Hepatocyte (in vitro differentiated cells): ENCODE measurements at regions not wholly inside any gene's neighbourhood (a gene's known extent, or its start where the extent isn't known, plus 50 kb on each side); places are given as distances from the start of the nearest gene placed in this dataset.

ENCODE experiments used
- DNase-seq: peaks from one replicate; pipeline ENCODE4 v3.0.0-alpha.2; 2016; ENCODE audit warnings: low spot score
- H2AFZ ChIP-seq: fragments of 200-600 bp; sonication (generic); 2 replicates; pipeline ENCODE4 v1.6.0; 2016; ENCODE audit warnings: antibody characterized with exemption, mild to moderate bottlenecking
- H3K27ac ChIP-seq: fragments of 200-600 bp; sonication (generic); 2 replicates; pipeline ENCODE4 v1.5.1; 2016; ENCODE audit warnings: mild to moderate bottlenecking
- H3K27me3 ChIP-seq: fragments of 200-600 bp; sonication (generic); 2 replicates; pipeline ENCODE4 v1.6.1; 2016
- H3K36me3 ChIP-seq: fragments of 200-600 bp; sonication (generic); replicated peaks from 2 replicates; pipeline ENCODE4 v1.5.1; 2016; ENCODE audit warnings: low read depth; ENCODE audit not compliant: insufficient read depth
- H3K4me1 ChIP-seq: fragments of 200-600 bp; sonication (generic); 2 replicates; pipeline ENCODE4 v1.5.1; 2016; ENCODE audit warnings: mild to moderate bottlenecking, moderate library complexity; ENCODE audit not compliant: insufficient read depth
- H3K4me2 ChIP-seq: fragments of 200-600 bp; sonication (generic); 2 replicates; pipeline ENCODE4 v1.6.0; 2016
- H3K4me3 ChIP-seq: fragments of 200-600 bp; sonication (generic); 2 replicates; pipeline ENCODE4 v1.5.1; 2016; ENCODE audit warnings: mild to moderate bottlenecking
- H3K79me2 ChIP-seq: fragments of 200-600 bp; sonication (generic); 2 replicates; pipeline ENCODE4 v1.6.0; 2017; ENCODE audit warnings: mild to moderate bottlenecking
- H3K9me2 ChIP-seq: fragments of 200-600 bp; sonication (generic); replicated peaks from 2 replicates; pipeline ENCODE4 v1.6.0; 2017; ENCODE audit warnings: mild to moderate bottlenecking; ENCODE audit not compliant: insufficient read depth
- H3K9me3 ChIP-seq: fragments of 200-600 bp; sonication (generic); 2 replicates; pipeline ENCODE4 v1.5.1; 2016; ENCODE audit warnings: low read depth, mild to moderate bottlenecking
- H4K20me1 ChIP-seq: fragments of 200-600 bp; sonication (generic); 2 replicates; pipeline ENCODE4 v1.6.0; 2016; ENCODE audit warnings: mild to moderate bottlenecking; ENCODE audit not compliant: insufficient read depth, poor library complexity, severe bottlenecking
- CTCF ChIP-seq: fragments of 200-600 bp; sonication (generic); IDR thresholded peaks from 2 replicates; pipeline ENCODE4 v1.5.1; 2016; ENCODE audit warnings: antibody characterized with exemption, mild to moderate bottlenecking; ENCODE audit not compliant: poor library complexity
- EZH2 ChIP-seq: fragments of 200-600 bp; sonication (generic); IDR thresholded peaks from 2 replicates; pipeline ENCODE4 v1.6.1; 2016; ENCODE audit warnings: antibody characterized with exemption, mild to moderate bottlenecking, borderline replicate concordance
- EZH2phosphoT487 ChIP-seq: fragments of 200-600 bp; sonication (generic); IDR thresholded peaks from one replicate; pipeline ENCODE4 v1.6.1; 2018; ENCODE audit warnings: antibody characterized with exemption, mild to moderate bottlenecking, low read depth, moderate library complexity; ENCODE audit not compliant: unreplicated experiment, severe bottlenecking
- WGBS: methylation state at CpG from one replicate; pipeline ENCODE4 v1.1.6; 2016; ENCODE audit warnings: low lambda C conversion rate; ENCODE audit errors: missing lambda C conversion rate; 5-methylcytosine and 5-hydroxymethylcytosine counted together

GRCh38 chr1:64318428-64318827, 115.0 kb downstream of the UBE2U start:
- no peaks in the 10 kb centered on the region for H3K79me2 ChIP-seq
- H3K4me2 ChIP-seq = no peak overlapping the region
- H3K27ac ChIP-seq = peak overlapping the region; percentile 28
- WGBS = 77% methylated on average over 3 of the region's 3 CpGs
- no peak for DNase-seq
- no peak overlapping the region for H3K4me3 ChIP-seq
- no peak for TF ChIP-seq EZH2
- H3K9me3 ChIP-seq = no peaks in the 10 kb centered on the region
- H3K36me3 ChIP-seq = no peaks in the 10 kb centered on the region
- no peaks in the 10 kb centered on the region for H3K27me3 ChIP-seq
- no peak overlapping the region for H2AFZ ChIP-seq
- H3K9me2 ChIP-seq = no peaks in the 10 kb centered on the region
- H4K20me1 ChIP-seq = no peaks in the 10 kb centered on the region
- peaks cover 7% of the 10 kb centered on the region for H3K4me1 ChIP-seq

DNA sequence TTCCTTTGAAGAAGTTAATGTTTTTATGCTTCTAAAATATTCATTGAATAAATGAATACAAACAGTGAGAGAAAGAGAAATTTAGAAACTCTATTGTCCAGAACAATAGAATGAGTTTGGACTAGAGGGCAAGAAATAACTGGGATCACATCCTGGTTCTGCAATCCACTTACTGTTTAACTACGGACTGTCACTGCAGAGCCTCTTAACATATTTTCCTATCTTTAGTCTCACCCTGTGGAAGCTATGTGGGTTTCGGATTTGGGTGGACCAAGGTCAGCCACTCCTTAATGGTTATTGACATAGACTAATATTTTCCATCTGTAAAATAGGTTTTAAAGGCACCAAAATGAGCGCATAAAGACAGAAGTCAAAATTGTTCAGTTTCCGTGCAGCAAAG, 116.6 kb downstream of the UBE2U start:
- no peaks in the 10 kb centered on the region for H3K27me3 ChIP-seq
- no peaks in the 10 kb centered on the region for H3K9me3 ChIP-seq
- H3K4me2 ChIP-seq = no peak overlapping the region
- H3K27ac ChIP-seq = no peak overlapping the region
- H3K9me2 ChIP-seq = no peaks in the 10 kb centered on the region
- no peak overlapping the region for H2AFZ ChIP-seq
- H3K79me2 ChIP-seq = no peaks in the 10 kb centered on the region
- TF ChIP-seq EZH2phosphoT487 (no peak), CTCF (no peak)
- H3K36me3 ChIP-seq = no peaks in the 10 kb centered on the region
- H3K4me1 ChIP-seq = peaks cover 7% of the 10 kb centered on the region
- no peak for DNase-seq
- no peak overlapping the region for H3K4me3 ChIP-seq
- 69% methylated on average over 4 of the region's 4 CpGs for WGBS
- no peaks in the 10 kb centered on the region for H4K20me1 ChIP-seq

GRCh38 chr1:64320470-64320869, 117.0 kb downstream of the UBE2U start:
- no peaks in the 10 kb centered on the region for H3K27me3 ChIP-seq
- TF ChIP-seq EZH2phosphoT487 (no peak), CTCF (no peak), EZH2 (no peak)
- H3K27ac ChIP-seq = no peak overlapping the region
- H4K20me1 ChIP-seq = no peaks in the 10 kb centered on the region
- H3K36me3 ChIP-seq = no peaks in the 10 kb centered on the region
- no peak overlapping the region for H2AFZ ChIP-seq
- no peaks in the 10 kb centered on the region for H3K9me2 ChIP-seq
- H3K79me2 ChIP-seq = no peaks in the 10 kb centered on the region
- no peak overlapping the region for H3K4me2 ChIP-seq
- no peaks in the 10 kb centered on the region for H3K9me3 ChIP-seq
- WGBS = 61% methylated on average over 4 of the region's 4 CpGs
- no peak for DNase-seq
- H3K4me1 ChIP-seq = peaks cover 7% of the 10 kb centered on the region
- no peak overlapping the region for H3K4me3 ChIP-seq

DNA sequence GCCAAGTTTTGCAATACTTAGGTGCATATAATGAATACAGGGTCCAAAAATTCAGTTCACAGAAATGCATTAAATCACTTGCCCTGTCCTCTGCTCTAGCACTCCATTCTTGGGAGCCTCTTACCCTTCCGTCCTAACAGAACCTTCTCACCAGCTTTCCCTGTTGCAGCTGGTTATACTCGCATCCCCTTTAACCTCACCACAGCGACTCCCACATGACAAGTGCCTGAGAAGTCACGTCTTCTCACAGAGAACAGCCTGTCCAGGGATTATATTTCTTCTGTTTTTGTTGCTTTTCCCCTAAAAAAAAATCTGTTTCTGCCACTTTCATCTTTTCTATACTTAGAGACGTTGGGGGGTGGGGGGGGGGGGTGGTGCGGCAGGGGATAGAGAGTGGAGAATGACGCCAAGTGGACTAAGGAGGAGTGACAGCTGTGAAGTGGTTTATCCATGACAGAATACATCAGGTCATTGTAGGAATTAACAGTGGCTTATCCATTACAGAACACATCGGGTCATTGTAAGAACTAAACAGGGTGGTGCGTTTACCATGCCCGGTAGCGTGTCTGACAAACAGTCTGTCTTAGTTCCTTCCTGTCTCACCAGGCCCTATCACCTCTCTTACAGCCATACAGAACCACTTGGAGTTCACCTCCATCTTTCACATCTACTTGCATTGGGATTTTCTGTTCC, 117.6 kb downstream of the UBE2U start:
- H3K27ac ChIP-seq = no peak overlapping the region
- H3K36me3 ChIP-seq = no peaks in the 10 kb centered on the region
- no peak for DNase-seq
- H2AFZ ChIP-seq = no peak overlapping the region
- H3K4me3 ChIP-seq = no peak overlapping the region
- WGBS = 77% methylated on average over 11 of the region's 11 CpGs
- H3K4me2 ChIP-seq = no peak overlapping the region
- TF ChIP-seq EZH2phosphoT487 = no peak
- no peak for TF ChIP-seq CTCF
- TF ChIP-seq EZH2 = no peak
- H4K20me1 ChIP-seq = no peaks in the 10 kb centered on the region
- H3K9me3 ChIP-seq = no peaks in the 10 kb centered on the region
- peaks cover 7% of the 10 kb centered on the region for H3K4me1 ChIP-seq
- H3K9me2 ChIP-seq = no peaks in the 10 kb centered on the region
- H3K79me2 ChIP-seq = no peaks in the 10 kb centered on the region
- no peaks in the 10 kb centered on the region for H3K27me3 ChIP-seq
